DND-41 (cell line): ENCODE measurements at regions not wholly inside any gene's neighbourhood (a gene's known extent, or its start where the extent isn't known, plus 50 kb on each side); places are given as distances from the start of the nearest gene placed in this dataset.

Experiments used
- ATAC-seq: fragments of 200-7000 bp; cut with Tn5 transposase; 3 replicates; pipeline ENCODE4 v1.9.1; 2021; ENCODE audit warnings: low read depth; ENCODE audit not compliant: insufficient read depth
- DNase-seq: peaks from one replicate; pipeline ENCODE4 v3.0.0-alpha.2; 2020
- H2AFZ ChIP-seq: 2 replicates; pipeline ENCODE4 v1.6.0; 2012; ENCODE audit warnings: low read depth, low read length
- H3K27ac ChIP-seq: 2 replicates; pipeline ENCODE4 v1.5.1; 2012; ENCODE audit warnings: low read length, inconsistent platforms
- H3K27me3 ChIP-seq: fragments of 200-600 bp; sonication (generic); 2 replicates; pipeline ENCODE4 v1.6.0; 2012; ENCODE audit warnings: low read length, mild to moderate bottlenecking, inconsistent platforms; ENCODE audit not compliant: insufficient read depth, poor library complexity
- H3K36me3 ChIP-seq: 2 replicates; pipeline ENCODE4 v1.5.1; 2012; ENCODE audit warnings: low read length, inconsistent platforms; ENCODE audit not compliant: insufficient read depth
- H3K4me1 ChIP-seq: 2 replicates; pipeline ENCODE4 v1.5.1; 2012; ENCODE audit warnings: mild to moderate bottlenecking, low read length; ENCODE audit not compliant: insufficient read depth
- H3K4me2 ChIP-seq: 2 replicates; pipeline ENCODE4 v1.6.0; 2012; ENCODE audit warnings: mild to moderate bottlenecking, moderate library complexity, low read length, inconsistent platforms; ENCODE audit not compliant: insufficient read depth
- H3K4me3 ChIP-seq, 2 experiments: fragments of 200-600 bp in 1 of 2; shearing (Covaris generic) in 1 of 2; 2 replicates each; pipeline ENCODE4 v1.5.1; 2012 to 2016; ENCODE audit warnings: inconsistent platforms in 2 of 2, low read length in 2 of 2, mild to moderate bottlenecking in 2 of 2, low read depth in 1 of 2, moderate library complexity in 1 of 2
- H3K79me2 ChIP-seq: 2 replicates; pipeline ENCODE4 v1.6.0; 2012; ENCODE audit warnings: low read length, inconsistent platforms; ENCODE audit not compliant: insufficient read depth
- H3K9ac ChIP-seq: 2 replicates; pipeline ENCODE4 v1.6.0; 2012; ENCODE audit warnings: low read depth, mild to moderate bottlenecking, inconsistent platforms, low read length, moderate library complexity
- H3K9me3 ChIP-seq: 2 replicates; pipeline ENCODE4 v1.5.1; 2012; ENCODE audit warnings: low read length, moderate library complexity, mild to moderate bottlenecking, inconsistent platforms; ENCODE audit not compliant: insufficient read depth, severe bottlenecking
- H4K20me1 ChIP-seq: 2 replicates; pipeline ENCODE4 v1.6.0; 2012; ENCODE audit warnings: low read length; ENCODE audit not compliant: insufficient read depth
- CTCF ChIP-seq: IDR thresholded peaks from 2 replicates; pipeline ENCODE4 v1.5.1; 2012; ENCODE audit warnings: borderline replicate concordance, low read length, moderate library complexity, mild to moderate bottlenecking; ENCODE audit not compliant: poor library complexity, severe bottlenecking; ENCODE audit errors: extremely low read depth
- EZH2 ChIP-seq: IDR thresholded peaks from 3 replicates; pipeline ENCODE4 v1.6.1; 2012; ENCODE audit warnings: borderline replicate concordance, low read depth, mild to moderate bottlenecking, moderate library complexity, low read length, inconsistent platforms; ENCODE audit not compliant: severe bottlenecking

GRCh38 chr3:24680214-24680967 lies 185.7 kb upstream of the THRB start:
- Histone ChIP-seq H3K79me2 (no peaks in the 10 kb centered on the region), H3K9ac (no peak overlapping the region), H3K36me3 (no peaks in the 10 kb centered on the region), H3K9me3 (no peaks in the 10 kb centered on the region), H3K4me3 (no peak overlapping the region), H3K4me2 (no peak overlapping the region), H3K27me3 (peaks cover 5% of the 10 kb centered on the region), H3K27ac (no peak overlapping the region), H3K4me1 (peaks cover 12% of the 10 kb centered on the region; the same call in 1 of the 2 replicates), H2AFZ (no peak overlapping the region), H4K20me1 (no peaks in the 10 kb centered on the region)
- DNase-seq (peak; percentile 62), ATAC-seq (peak; percentile 76)
- TF ChIP-seq CTCF (peak; percentile 85), EZH2 (no peak)

- no peak overlapping the region for H3K4me3 ChIP-seq
- no peak overlapping the region for H3K4me2 ChIP-seq
- TF ChIP-seq EZH2 (no peak), CTCF (no peak)
- H3K79me2 ChIP-seq: no peaks in the 10 kb centered on the region
- no peaks in the 10 kb centered on the region for H3K36me3 ChIP-seq
- ATAC-seq (no peak), DNase-seq (no peak)
- no peak overlapping the region for H3K27ac ChIP-seq
- H3K4me1 ChIP-seq: peaks cover 12% of the 10 kb centered on the region; the same call in 1 of the 2 replicates
- peaks cover 5% of the 10 kb centered on the region for H3K27me3 ChIP-seq
- no peaks in the 10 kb centered on the region for H4K20me1 ChIP-seq
- no peak overlapping the region for H2AFZ ChIP-seq
- no peaks in the 10 kb centered on the region for H3K9me3 ChIP-seq
- no peak overlapping the region for H3K9ac ChIP-seq
These were observed 187.5 kb upstream of the THRB start for GRCh38 chr3:24682141-24682547.

GRCh38 chr3:24683090-24683489 lies 188.4 kb upstream of the THRB start:
- DNase-seq: no peak
- Histone ChIP-seq H3K9ac (no peak overlapping the region), H3K27ac (no peak overlapping the region), H3K27me3 (peaks cover 5% of the 10 kb centered on the region), H3K4me1 (peaks cover 8% of the 10 kb centered on the region; the same call in 1 of the 2 replicates), H2AFZ (no peak overlapping the region), H3K9me3 (no peaks in the 10 kb centered on the region), H3K36me3 (no peaks in the 10 kb centered on the region), H4K20me1 (no peaks in the 10 kb centered on the region), H3K79me2 (no peaks in the 10 kb centered on the region), H3K4me3 (no peak overlapping the region), H3K4me2 (no peak overlapping the region)
- ATAC-seq: no peak
- TF ChIP-seq CTCF: no peak
- no peak for TF ChIP-seq EZH2
